ENCODE measurements at regions not wholly inside any gene's neighbourhood (a gene's known extent, or its start where the extent isn't known, plus 50 kb on each side); places are given as distances from the start of the nearest gene placed in this dataset.

GRCh38 chr14:103273145-103273744, 60.8 kb upstream of the EIF5 start:
- TF ChIP-seq CTCF (IDR thresholded peaks at IDR 0.05) (no peak), POLR2A (IDR thresholded peaks at IDR 0.05) (no peak)

All from right lobe of liver (tissue), 4 donors.